ENCODE measurements at regions not wholly inside any gene's neighbourhood (a gene's known extent, or its start where the extent isn't known, plus 50 kb on each side); places are given as distances from the start of the nearest gene placed in this dataset.

DNA sequence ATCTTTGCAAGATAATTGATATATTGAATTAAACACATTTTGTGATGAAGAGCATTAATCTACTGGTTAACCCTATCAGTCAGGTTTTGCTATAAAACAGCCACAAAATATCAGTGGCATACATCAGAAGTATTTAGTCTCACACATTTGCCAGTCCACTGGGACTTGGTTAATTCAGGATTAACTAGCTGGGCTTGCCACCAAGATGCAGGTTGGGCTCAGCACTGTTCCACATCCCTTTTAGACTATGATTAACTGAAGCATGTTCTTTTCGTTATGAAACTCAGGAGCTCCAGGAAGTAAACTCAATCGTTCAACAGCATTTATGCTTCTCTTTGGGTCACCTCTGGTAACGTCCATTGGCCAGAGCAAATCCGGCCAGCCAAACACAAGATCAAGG lies 538.1 kb upstream of the HS3ST1 start (continued):
- TF ChIP-seq, protein P1, sequence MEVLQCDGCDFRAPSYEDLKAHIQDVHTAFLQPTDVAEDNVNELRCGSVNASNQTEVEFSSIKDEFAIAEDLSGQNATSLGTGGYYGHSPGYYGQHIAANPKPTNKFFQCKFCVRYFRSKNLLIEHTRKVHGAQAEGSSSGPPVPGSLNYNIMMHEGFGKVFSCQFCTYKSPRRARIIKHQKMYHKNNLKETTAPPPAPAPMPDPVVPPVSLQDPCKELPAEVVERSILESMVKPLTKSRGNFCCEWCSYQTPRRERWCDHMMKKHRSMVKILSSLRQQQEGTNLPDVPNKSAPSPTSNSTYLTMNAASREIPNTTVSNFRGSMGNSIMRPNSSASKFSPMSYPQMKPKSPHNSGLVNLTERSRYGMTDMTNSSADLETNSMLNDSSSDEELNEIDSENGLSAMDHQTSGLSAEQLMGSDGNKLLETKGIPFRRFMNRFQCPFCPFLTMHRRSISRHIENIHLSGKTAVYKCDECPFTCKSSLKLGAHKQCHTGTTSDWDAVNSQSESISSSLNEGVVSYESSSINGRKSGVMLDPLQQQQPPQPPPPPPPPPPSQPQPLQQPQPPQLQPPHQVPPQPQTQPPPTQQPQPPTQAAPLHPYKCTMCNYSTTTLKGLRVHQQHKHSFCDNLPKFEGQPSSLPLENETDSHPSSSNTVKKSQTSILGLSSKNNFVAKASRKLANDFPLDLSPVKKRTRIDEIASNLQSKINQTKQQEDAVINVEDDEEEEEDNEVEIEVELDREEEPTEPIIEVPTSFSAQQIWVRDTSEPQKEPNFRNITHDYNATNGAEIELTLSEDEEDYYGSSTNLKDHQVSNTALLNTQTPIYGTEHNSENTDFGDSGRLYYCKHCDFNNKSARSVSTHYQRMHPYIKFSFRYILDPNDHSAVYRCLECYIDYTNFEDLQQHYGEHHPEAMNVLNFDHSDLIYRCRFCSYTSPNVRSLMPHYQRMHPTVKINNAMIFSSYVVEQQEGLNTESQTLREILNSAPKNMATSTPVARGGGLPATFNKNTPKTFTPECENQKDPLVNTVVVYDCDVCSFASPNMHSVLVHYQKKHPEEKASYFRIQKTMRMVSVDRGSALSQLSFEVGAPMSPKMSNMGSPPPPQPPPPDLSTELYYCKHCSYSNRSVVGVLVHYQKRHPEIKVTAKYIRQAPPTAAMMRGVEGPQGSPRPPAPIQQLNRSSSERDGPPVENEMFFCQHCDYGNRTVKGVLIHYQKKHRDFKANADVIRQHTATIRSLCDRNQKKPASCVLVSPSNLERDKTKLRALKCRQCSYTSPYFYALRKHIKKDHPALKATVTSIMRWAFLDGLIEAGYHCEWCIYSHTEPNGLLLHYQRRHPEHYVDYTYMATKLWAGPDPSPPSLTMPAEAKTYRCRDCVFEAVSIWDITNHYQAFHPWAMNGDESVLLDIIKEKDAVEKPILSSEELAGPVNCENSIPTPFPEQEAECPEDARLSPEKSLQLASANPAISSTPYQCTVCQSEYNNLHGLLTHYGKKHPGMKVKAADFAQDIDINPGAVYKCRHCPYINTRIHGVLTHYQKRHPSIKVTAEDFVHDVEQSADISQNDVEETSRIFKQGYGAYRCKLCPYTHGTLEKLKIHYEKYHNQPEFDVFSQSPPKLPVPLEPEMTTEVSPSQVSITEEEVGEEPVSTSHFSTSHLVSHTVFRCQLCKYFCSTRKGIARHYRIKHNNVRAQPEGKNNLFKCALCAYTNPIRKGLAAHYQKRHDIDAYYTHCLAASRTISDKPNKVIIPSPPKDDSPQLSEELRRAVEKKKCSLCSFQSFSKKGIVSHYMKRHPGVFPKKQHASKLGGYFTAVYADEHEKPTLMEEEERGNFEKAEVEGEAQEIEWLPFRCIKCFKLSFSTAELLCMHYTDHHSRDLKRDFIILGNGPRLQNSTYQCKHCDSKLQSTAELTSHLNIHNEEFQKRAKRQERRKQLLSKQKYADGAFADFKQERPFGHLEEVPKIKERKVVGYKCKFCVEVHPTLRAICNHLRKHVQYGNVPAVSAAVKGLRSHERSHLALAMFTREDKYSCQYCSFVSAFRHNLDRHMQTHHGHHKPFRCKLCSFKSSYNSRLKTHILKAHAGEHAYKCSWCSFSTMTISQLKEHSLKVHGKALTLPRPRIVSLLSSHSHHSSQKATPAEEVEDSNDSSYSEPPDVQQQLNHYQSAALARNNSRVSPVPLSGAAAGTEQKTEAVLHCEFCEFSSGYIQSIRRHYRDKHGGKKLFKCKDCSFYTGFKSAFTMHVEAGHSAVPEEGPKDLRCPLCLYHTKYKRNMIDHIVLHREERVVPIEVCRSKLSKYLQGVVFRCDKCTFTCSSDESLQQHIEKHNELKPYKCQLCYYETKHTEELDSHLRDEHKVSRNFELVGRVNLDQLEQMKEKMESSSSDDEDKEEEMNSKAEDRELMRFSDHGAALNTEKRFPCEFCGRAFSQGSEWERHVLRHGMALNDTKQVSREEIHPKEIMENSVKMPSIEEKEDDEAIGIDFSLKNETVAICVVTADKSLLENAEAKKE (CRISPR knock-in tag; IDR thresholded peaks at IDR 0.05): no peak
- TF ChIP-seq, protein P2, sequence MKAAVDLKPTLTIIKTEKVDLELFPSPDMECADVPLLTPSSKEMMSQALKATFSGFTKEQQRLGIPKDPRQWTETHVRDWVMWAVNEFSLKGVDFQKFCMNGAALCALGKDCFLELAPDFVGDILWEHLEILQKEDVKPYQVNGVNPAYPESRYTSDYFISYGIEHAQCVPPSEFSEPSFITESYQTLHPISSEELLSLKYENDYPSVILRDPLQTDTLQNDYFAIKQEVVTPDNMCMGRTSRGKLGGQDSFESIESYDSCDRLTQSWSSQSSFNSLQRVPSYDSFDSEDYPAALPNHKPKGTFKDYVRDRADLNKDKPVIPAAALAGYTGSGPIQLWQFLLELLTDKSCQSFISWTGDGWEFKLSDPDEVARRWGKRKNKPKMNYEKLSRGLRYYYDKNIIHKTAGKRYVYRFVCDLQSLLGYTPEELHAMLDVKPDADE (IDR thresholded peaks at IDR 0.05): no peak
- TF ChIP-seq POLR2AphosphoS5 (IDR thresholded peaks at IDR 0.05; ENCODE audit: low read depth): no peak
- no peak for TF ChIP-seq EZH2 (IDR thresholded peaks at IDR 0.05; ENCODE audit: low read depth, unreplicated experiment)
- no peak for TF ChIP-seq JUNB (IDR thresholded peaks at IDR 0.05; ENCODE audit: unreplicated experiment)
- no peak for TF ChIP-seq STAT1 (IDR thresholded peaks at IDR 0.05; ENCODE audit: unreplicated experiment)

DNA sequence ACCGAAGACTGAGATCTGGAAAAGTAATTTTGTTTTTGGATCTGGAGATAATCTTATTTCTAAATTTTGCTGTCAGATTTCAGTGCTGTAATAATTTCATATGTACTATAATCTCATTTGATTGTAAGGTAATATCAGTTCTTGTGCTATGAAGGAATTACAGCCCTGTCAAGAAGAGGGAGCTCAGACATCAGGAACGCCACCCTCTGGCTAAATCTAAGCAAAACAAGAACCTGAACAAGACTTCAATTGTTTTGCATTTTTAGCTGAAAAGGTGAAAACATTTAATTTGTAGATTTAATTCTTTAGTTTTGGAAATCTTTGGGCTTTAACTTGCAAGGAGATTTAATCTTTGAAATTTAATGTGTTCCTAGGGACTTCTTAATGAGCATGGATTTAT lies 525.4 kb upstream of the HS3ST1 start:
- Histone ChIP-seq H3K27me3 (ENCODE audit: insufficient read depth) (no peaks in the 10 kb centered on the region), H3K9me2 (ENCODE audit: insufficient read depth) (no peaks in the 10 kb centered on the region; the same call in 1 of the 2 replicates), H2AFZ (no peak overlapping the region), H3K4me3 (no peak overlapping the region), H3F3A (replicated peaks; ENCODE audit: low read depth) (no peaks in the 10 kb centered on the region), H3K4me2 (no peak overlapping the region), H3K79me2 (replicated peaks; ENCODE audit: insufficient read depth) (no peaks in the 10 kb centered on the region), H3K4me1 (ENCODE audit: insufficient read depth) (no peaks in the 10 kb centered on the region), H3K36me3 (ENCODE audit: insufficient read depth) (no peaks in the 10 kb centered on the region), H4K20me1 (replicated peaks; ENCODE audit: insufficient read depth) (no peaks in the 10 kb centered on the region), H3K27ac (ENCODE audit: low read depth) (no peak overlapping the region)
- Mint-ChIP-seq H3K4me3 (no peak overlapping the region), H3K27ac (no peak overlapping the region), H3K36me3 (ENCODE audit: low read depth) (no peaks in the 10 kb centered on the region; the same call in 2 of the 3 replicates), H3K27me3 (ENCODE audit: insufficient read depth, low read depth, poor library complexity) (no peaks in the 10 kb centered on the region), H3K9me3 (peaks cover 8% of the 10 kb centered on the region), H3K4me1 (peaks cover 5% of the 10 kb centered on the region; the same call in 2 of the 3 replicates)
- TF ChIP-seq, protein P3, sequence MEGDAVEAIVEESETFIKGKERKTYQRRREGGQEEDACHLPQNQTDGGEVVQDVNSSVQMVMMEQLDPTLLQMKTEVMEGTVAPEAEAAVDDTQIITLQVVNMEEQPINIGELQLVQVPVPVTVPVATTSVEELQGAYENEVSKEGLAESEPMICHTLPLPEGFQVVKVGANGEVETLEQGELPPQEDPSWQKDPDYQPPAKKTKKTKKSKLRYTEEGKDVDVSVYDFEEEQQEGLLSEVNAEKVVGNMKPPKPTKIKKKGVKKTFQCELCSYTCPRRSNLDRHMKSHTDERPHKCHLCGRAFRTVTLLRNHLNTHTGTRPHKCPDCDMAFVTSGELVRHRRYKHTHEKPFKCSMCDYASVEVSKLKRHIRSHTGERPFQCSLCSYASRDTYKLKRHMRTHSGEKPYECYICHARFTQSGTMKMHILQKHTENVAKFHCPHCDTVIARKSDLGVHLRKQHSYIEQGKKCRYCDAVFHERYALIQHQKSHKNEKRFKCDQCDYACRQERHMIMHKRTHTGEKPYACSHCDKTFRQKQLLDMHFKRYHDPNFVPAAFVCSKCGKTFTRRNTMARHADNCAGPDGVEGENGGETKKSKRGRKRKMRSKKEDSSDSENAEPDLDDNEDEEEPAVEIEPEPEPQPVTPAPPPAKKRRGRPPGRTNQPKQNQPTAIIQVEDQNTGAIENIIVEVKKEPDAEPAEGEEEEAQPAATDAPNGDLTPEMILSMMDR (conservative IDR thresholded peaks at IDR 0.05; ENCODE audit: low read depth in 2 of 2): peak; percentile 76 to 77
- TF ChIP-seq POLR2AphosphoS5 (IDR thresholded peaks at IDR 0.05; ENCODE audit: low read depth): no peak
- ATAC-seq (peak; percentile 47), DNase-seq (ENCODE audit: low spot score) (peak; percentile 71)
